DMS114 treated with DMSO at 0.1 percent for 48 hours (cell line): ENCODE measurements at regions not wholly inside any gene's neighbourhood (a gene's known extent, or its start where the extent isn't known, plus 50 kb on each side); places are given as distances from the start of the nearest gene placed in this dataset.
"Not testable (repeated sequence)": the region's sequence is repeated elsewhere in the genome, so short reads cannot be mapped to it uniquely, and the experiment has no call there.

ENCODE experiments used
- DNase-seq: peaks from one replicate; lab custom pipeline; 2025; ENCODE audit not compliant: unreplicated experiment; lab: John Stamatoyannopoulos, UW

DNA sequence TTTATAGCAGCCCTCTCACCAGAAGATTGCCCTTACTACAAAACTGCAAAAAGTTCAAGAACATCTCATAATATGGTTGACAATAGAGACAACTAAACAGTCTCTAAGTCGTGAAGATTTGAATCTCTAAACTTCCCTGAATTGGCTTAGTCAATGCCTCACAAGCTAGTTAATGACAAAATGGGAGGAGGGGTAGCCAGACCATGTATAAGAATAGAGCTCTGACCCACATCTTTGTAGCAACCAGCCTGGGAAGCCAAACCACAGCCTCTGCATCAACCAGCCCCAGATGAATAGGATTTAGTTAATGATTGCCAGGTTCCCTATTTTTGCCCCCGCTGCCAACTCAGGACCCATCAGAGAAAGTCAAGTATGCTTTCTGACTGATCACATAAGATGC, 1265.9 kb upstream of the PCDH10 start:
- not testable (repeated sequence) for DNase-seq

GRCh38 chr4:131925662-131926061, 1223.4 kb upstream of the PCDH10 start:
- DNase-seq: not testable (repeated sequence)

DNA sequence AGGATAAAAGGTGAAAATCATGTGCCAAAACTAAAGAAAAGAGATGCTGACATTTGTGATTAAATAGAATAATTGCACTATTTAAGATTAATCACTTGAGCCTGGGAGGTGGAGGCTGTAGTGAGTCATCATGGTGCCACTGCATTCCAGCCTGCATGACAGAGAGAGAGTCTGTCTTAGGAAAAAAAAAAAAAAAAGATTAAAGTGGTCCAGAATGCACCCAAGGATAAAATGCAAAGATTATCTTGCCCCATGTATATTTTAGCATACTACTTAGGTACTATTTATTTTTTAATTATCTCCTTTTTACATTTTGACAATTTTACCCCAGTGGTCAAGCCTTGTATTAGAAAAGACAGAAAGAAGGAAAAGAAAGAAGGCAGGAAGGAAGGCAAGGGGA, 1181.4 kb upstream of the PCDH10 start:
- not testable (repeated sequence) for DNase-seq

GRCh38 chr4:131974730-131975129, 1174.4 kb upstream of the PCDH10 start:
- DNase-seq: no peak

DNA sequence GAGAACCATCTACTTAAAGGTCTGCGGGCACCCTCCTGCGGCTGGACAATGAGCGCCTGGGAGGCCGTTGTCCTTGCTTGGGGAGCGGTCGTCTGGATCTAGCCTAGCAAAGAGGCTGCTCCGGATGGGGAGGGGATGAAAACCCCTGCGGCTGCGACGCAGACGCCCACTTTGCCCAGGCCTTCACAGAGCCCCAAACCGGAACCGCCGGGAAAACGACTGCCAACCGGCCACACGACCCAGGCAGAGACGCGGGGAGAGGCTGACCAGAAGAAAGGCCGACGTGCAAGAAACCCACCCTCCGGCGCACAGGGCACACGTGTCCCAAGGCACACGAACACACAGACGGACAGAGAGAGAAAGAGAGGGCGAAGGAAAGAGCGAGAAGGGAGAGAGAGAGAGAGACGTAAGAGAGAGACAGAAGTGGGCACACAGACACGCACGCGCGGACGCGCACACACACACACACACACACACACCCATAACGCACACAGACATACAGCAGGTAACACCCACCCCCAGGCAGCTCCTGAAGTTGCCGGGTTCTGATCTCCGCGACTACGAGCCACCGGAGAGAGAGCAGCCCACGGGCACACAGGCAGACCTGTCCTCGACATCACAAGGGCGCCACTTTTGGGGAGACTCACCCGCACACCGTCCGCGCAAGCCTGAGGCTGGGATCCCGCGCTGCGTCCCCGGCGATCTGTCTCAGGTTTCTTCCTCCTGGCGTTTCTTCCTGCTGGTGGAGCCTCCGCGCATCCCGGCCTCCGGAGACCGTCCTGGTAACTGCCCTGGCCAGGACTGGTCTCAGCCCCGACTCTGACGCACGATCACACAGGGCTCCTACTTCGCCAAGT, 1173.6 kb upstream of the PCDH10 start:
- not testable (repeated sequence) for DNase-seq

- not testable (repeated sequence) for DNase-seq
Observed at GRCh38 chr4:131976133-131977002, 1172.7 kb upstream of the PCDH10 start.

DNA sequence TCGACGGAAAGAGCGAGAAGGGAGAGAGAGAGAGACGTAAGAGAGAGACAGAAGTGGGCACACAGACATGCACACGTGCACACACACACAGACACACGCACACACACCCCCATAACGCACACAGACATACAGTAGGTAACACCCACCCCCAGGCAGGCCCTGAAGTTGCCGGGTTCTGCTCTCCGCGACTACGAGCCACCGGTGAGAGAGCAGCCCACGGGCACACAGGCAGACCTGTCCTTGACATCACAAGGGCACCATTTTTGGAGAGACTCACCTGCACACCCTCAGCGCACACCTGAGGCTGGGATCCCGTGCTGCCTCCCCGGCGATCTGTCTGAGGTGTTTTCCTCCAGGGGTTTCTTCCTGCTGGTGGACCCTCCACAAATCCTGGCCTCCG, 1171.0 kb upstream of the PCDH10 start:
- DNase-seq: no peak

GRCh38 chr4:131989576-131989975, 1159.5 kb upstream of the PCDH10 start:
- no peak for DNase-seq

- DNase-seq: no peak
Observed at GRCh38 chr4:132001542-132001941, 1147.6 kb upstream of the PCDH10 start.

- DNase-seq: no peak
Observed at GRCh38 chr4:132003593-132003992, 1145.5 kb upstream of the PCDH10 start.

GRCh38 chr4:132015321-132015720, 1133.8 kb upstream of the PCDH10 start:
- no peak for DNase-seq

- no peak for DNase-seq
Observed at GRCh38 chr4:132016703-132017350, 1132.3 kb upstream of the PCDH10 start.

DNA sequence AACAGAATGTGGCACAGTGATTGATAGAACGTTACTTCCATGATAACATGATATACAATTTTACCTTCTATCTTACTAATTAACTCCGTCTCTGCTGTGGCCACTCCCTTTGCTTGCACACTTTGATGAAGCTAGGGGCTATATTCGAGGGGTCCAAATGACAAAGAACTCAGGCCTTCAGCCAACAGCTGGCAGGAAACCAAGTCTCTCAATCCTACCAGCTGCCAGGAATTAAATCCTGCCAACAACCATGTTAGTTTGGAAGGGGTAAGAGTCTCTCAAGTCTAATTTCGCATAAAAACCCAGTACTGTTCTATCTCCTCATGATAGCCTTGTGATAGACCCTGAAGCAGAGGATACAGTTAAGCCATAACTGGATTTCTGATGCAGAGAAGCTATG, 1122.9 kb upstream of the PCDH10 start:
- no peak for DNase-seq

DNA sequence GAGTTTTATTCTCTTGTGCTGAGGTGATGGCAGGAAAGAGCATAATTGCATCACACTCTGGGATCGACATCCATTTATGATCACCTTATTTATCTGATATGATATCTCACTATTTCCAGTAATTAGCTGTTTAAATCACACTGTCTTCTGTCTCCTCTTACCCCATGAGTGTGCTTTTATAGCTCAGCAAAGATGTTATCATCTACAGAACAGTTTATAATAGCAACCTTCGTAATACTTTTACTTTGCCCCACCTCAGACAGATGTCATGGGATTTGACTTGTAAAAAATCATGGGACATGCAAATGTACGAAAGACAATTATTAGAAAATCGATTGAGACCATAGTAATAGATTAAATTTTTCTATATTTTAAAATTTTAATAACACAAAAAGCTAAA, 1122.3 kb upstream of the PCDH10 start:
- no peak for DNase-seq

DNA sequence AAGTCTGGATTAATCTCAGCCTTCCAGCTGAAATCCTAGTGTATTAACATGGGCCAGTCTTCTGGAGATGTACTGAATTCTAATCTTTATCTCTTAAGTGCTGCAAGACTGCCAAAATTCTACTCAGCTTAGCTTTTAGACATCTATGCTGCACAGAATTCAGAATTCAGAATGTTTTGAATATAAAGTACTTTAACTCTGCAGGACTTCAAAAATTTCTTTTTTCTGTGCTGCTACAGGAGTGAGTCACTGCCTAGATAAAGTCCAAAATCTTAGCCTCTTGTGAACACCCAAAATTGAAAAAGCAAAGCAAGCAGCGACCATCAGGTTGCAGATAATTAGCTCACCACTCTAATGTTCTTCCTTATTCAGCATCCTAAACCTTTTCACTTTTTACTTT, 1092.6 kb upstream of the PCDH10 start:
- no peak for DNase-seq

DNA sequence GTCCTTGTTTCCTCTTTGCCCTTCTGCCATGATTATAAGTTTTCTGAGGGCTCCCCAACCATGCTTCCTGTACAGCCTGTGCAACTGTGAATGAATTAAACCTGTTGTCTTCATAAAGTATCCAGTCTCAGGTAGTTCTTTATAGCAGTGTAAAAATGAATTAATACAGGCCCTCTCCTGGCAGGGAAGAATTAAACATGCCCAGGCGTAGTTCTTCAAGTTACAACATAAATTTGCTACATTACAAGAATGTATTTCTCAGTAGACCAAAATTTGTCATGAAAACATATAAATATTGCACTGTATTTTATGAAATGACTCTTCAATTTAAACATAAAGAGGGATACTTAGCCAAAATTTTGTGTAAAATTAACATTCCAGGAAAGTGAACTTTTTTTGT, 1089.9 kb upstream of the PCDH10 start:
- no peak for DNase-seq

GRCh38 chr4:132062611-132063239, 1086.4 kb upstream of the PCDH10 start:
- DNase-seq: no peak

- no peak for DNase-seq
Observed at GRCh38 chr4:132063829-132064228, 1085.3 kb upstream of the PCDH10 start.

DNA sequence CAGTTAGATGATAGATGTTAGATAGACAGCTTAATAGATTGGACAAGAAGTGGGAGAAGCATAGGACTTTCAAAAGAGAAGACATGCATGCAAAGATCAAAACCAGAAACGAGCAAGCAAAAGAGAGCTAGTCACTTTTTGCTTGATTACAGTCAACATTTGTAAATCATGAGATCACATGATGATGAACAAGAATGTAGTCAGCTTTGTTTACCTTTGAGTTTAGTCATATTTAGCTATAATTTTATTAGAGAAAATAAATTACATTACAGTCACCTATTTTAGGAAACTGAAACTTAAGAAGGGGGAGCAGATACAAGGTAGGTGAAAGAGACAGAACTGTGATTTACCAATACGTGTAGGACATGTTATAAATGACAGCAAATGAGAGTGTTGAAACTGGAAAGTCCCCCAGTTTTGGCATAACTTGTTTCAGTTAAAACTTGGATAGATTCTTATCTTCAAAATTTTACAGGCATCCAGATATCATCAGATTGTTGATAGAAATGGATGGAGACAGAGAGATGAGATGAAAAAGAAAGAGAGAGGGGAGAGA, 1083.1 kb upstream of the PCDH10 start:
- no peak for DNase-seq

DNA sequence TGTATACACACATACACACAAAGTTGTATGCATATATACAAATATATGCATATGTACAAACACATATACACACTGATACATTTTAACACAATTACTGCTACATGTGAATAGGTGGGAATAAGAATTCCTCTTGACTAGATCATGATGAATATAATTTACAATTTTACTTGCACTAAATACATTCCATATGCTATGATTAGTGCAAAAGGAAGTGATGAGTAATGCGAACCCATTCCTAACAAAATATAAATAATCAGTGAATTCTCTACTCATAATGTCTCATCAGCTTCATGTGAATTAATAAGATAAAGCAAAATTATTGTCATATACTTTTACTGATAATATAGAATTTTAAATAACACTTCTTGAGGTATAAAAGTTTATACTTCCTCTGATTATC, 1077.3 kb upstream of the PCDH10 start:
- DNase-seq: no peak

DNA sequence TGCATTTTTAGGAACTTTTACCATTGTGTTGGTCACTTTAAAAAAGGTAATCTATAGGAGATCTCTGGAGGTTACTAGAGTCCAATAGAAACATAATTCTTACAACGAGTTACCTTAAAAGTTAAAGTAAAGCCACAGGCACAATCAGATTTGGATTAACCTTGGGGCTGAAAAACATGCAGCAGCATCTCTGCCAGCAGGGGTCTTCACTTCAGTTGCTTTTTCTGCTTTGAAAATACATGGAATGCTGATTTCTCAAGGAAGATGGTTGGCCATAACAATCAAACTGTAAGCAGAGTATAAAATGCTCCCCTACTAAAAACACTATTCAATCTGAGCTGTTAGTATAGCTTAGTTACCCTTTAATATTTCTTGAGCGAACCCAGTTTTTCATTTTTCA, 1072.3 kb upstream of the PCDH10 start:
- no peak for DNase-seq
